HG02943 (cell line): ENCODE measurements at regions not wholly inside any gene's neighbourhood (a gene's known extent, or its start where the extent isn't known, plus 50 kb on each side); places are given as distances from the start of the nearest gene placed in this dataset.

Source experiments
- ATAC-seq: cut with Tn5 transposase; IDR thresholded peaks from one replicate; pipeline ENCODE4 v1.9.1; 2021; ENCODE audit warnings: mild to moderate bottlenecking, low read depth, moderate library complexity; ENCODE audit not compliant: unreplicated experiment

- no peak for ATAC-seq
These were observed 374.2 kb upstream of the SEMA3A start for GRCh38 chr7:84568781-84569180.

GRCh38 chr7:84565345-84566074 lies 370.9 kb upstream of the SEMA3A start:
- no peak for ATAC-seq

GRCh38 chr7:84553711-84554110 lies 359.1 kb upstream of the SEMA3A start:
- no peak for ATAC-seq

- no peak for ATAC-seq
These were observed 354.8 kb upstream of the SEMA3A start for GRCh38 chr7:84549409-84549808.

GRCh38 chr7:84548366-84549365 lies 354.1 kb upstream of the SEMA3A start:
- no peak for ATAC-seq

GRCh38 chr7:84547331-84547730 lies 352.7 kb upstream of the SEMA3A start:
- no peak for ATAC-seq

GRCh38 chr7:84546403-84546802 lies 351.8 kb upstream of the SEMA3A start:
- no peak for ATAC-seq

GRCh38 chr7:84538268-84538667 lies 343.7 kb upstream of the SEMA3A start:
- ATAC-seq: no peak

GRCh38 chr7:84536271-84536870 lies 341.8 kb upstream of the SEMA3A start:
- ATAC-seq: no peak

GRCh38 chr7:84535580-84536270 lies 341.1 kb upstream of the SEMA3A start:
- ATAC-seq: no peak

GRCh38 chr7:84533182-84533581 lies 338.6 kb upstream of the SEMA3A start:
- ATAC-seq: no peak

GRCh38 chr7:84532196-84532595 lies 337.6 kb upstream of the SEMA3A start:
- no peak for ATAC-seq

GRCh38 chr7:84529480-84530205 lies 335.1 kb upstream of the SEMA3A start:
- ATAC-seq: no peak

GRCh38 chr7:84528756-84529479 lies 334.3 kb upstream of the SEMA3A start:
- ATAC-seq: no peak

- ATAC-seq: no peak
These were observed 330.4 kb upstream of the SEMA3A start for GRCh38 chr7:84524714-84525694.

- ATAC-seq: no peak
These were observed 318.5 kb upstream of the SEMA3A start for GRCh38 chr7:84513061-84513460.

GRCh38 chr7:84512055-84512454 lies 317.5 kb upstream of the SEMA3A start:
- ATAC-seq: no peak

GRCh38 chr7:84510505-84510904 lies 315.9 kb upstream of the SEMA3A start:
- ATAC-seq: no peak
